Ascending aorta (tissue), 2 donors: ENCODE measurements at regions not wholly inside any gene's neighbourhood (a gene's known extent, or its start where the extent isn't known, plus 50 kb on each side); places are given as distances from the start of the nearest gene placed in this dataset.

Experiments used
- DNase-seq, 2 donors: peaks; one replicate each; pipeline ENCODE4 v3.0.0-alpha.2; 2019; ENCODE audit warnings: low spot score in 2 of 2
- H3K27ac ChIP-seq, 2 donors: fragments of 200-600 bp; sonication (generic); one replicate each; pipeline ENCODE4 v1.5.1; 2016 to 2017; ENCODE audit warnings: mild to moderate bottlenecking in 1 of 2
- H3K27me3 ChIP-seq: fragments of 200-600 bp; sonication (generic); one replicate; pipeline ENCODE4 v1.5.1; 2017
- H3K36me3 ChIP-seq, 2 donors: fragments of 200-600 bp; sonication (generic); one replicate each; pipeline ENCODE4 v1.5.1; 2016
- H3K4me1 ChIP-seq, 2 donors: fragments of 200-600 bp; sonication (generic); one replicate each; pipeline ENCODE4 v1.5.1; 2016 to 2017; ENCODE audit warnings: mild to moderate bottlenecking in 1 of 2
- H3K4me3 ChIP-seq, 2 donors: fragments of 200-600 bp; sonication (generic); one replicate each; pipeline ENCODE4 v1.5.1; 2016 to 2017; ENCODE audit warnings: mild to moderate bottlenecking in 1 of 2
- H3K9me3 ChIP-seq, 2 donors: fragments of 200-600 bp; sonication (generic); one replicate each; pipeline ENCODE4 v1.5.1; 2016
- CTCF ChIP-seq, 3 experiments: fragments of 200-600 bp in 2 of 3; fragments of 450-650 bp in 1 of 3; sonication (generic) in 2 of 3; IDR thresholded peaks; one replicate each; pipeline ENCODE4 v1.5.1; 2016 to 2019; ENCODE audit warnings: antibody characterized with exemption in 3 of 3, mild to moderate bottlenecking in 1 of 3, moderate library complexity in 1 of 3
- intact Hi-C: fragments of 100-400 bp; cut with DNase I; formaldehyde crosslinking; loops from one replicate; pipeline ENCODE4 v1.15.1; 2023

- TF ChIP-seq CTCF (IDR thresholded peaks at IDR 0.05), result no peak
- H3K36me3 ChIP-seq, result no peaks in the 10 kb centered on the region
- H3K4me3 ChIP-seq, result no peak overlapping the region
- H3K9me3 ChIP-seq, result no peaks in the 10 kb centered on the region
- no peaks in the 10 kb centered on the region for H3K4me1 ChIP-seq
- intact Hi-C loops, result no loop called here
- H3K27me3 ChIP-seq, result no peaks in the 10 kb centered on the region
- DNase-seq, result no peak
- H3K27ac ChIP-seq, result no peak overlapping the region
Observed at GRCh38 chr16:6284731-6285130, 1047.9 kb upstream of the RBFOX1 start.

GRCh38 chr16:6281994-6282393, 1050.7 kb upstream of the RBFOX1 start:
- intact Hi-C loops, result no loop called here
- no peak for DNase-seq
- Histone ChIP-seq H3K9me3 (no peaks in the 10 kb centered on the region), H3K27ac (no peak overlapping the region), H3K36me3 (no peaks in the 10 kb centered on the region), H3K27me3 (no peaks in the 10 kb centered on the region), H3K4me1 (no peaks in the 10 kb centered on the region), H3K4me3 (no peak overlapping the region)
- no peak for TF ChIP-seq CTCF (IDR thresholded peaks at IDR 0.05)

GRCh38 chr16:6281274-6281673, 1051.4 kb upstream of the RBFOX1 start:
- H3K4me1 ChIP-seq, result no peaks in the 10 kb centered on the region
- intact Hi-C loops, result no loop called here
- H3K36me3 ChIP-seq, result no peaks in the 10 kb centered on the region
- H3K27ac ChIP-seq, result no peak overlapping the region
- no peak for DNase-seq
- TF ChIP-seq CTCF (IDR thresholded peaks at IDR 0.05), result no peak
- no peaks in the 10 kb centered on the region for H3K27me3 ChIP-seq
- no peak overlapping the region for H3K4me3 ChIP-seq
- H3K9me3 ChIP-seq, result no peaks in the 10 kb centered on the region

GRCh38 chr16:6280055-6280454, 1052.6 kb upstream of the RBFOX1 start:
- DNase-seq, result no peak
- no peak overlapping the region for H3K27ac ChIP-seq
- intact Hi-C loops, result no loop called here
- no peaks in the 10 kb centered on the region for H3K27me3 ChIP-seq
- no peaks in the 10 kb centered on the region for H3K9me3 ChIP-seq
- TF ChIP-seq CTCF (IDR thresholded peaks at IDR 0.05), result no peak
- H3K4me3 ChIP-seq, result no peak overlapping the region
- no peaks in the 10 kb centered on the region for H3K36me3 ChIP-seq
- H3K4me1 ChIP-seq, result no peaks in the 10 kb centered on the region

- TF ChIP-seq CTCF (IDR thresholded peaks at IDR 0.05), result no peak
- Histone ChIP-seq H3K27me3 (no peaks in the 10 kb centered on the region), H3K36me3 (no peaks in the 10 kb centered on the region), H3K9me3 (no peaks in the 10 kb centered on the region), H3K4me3 (no peak overlapping the region), H3K4me1 (no peaks in the 10 kb centered on the region), H3K27ac (no peak overlapping the region)
- intact Hi-C loops, result no loop called here
- no peak for DNase-seq
Observed at GRCh38 chr16:6279286-6279685, 1053.4 kb upstream of the RBFOX1 start.

- intact Hi-C loops, result no loop called here
Observed at GRCh38 chr16:6274351-6274750, 1058.3 kb upstream of the RBFOX1 start.

More at GRCh38 chr16:6274351-6274750, 1058.3 kb upstream of the RBFOX1 start:
- Histone ChIP-seq H3K36me3 (no peaks in the 10 kb centered on the region), H3K4me3 (no peak overlapping the region), H3K4me1 (no peaks in the 10 kb centered on the region), H3K9me3 (no peaks in the 10 kb centered on the region), H3K27me3 (no peaks in the 10 kb centered on the region), H3K27ac (no peak overlapping the region)
- TF ChIP-seq CTCF (IDR thresholded peaks at IDR 0.05), result no peak
- no peak for DNase-seq
